NCI-H446 (cell line): ENCODE measurements at regions not wholly inside any gene's neighbourhood (a gene's known extent, or its start where the extent isn't known, plus 50 kb on each side); places are given as distances from the start of the nearest gene placed in this dataset.

Experiments
- DNase-seq, 2 experiments: peaks; one replicate each; lab custom pipeline; 2025; lab: John Stamatoyannopoulos, UW

- DNase-seq, result no peak
These were observed 51.8 kb upstream of the B3GALNT1 start for GRCh38 chr3:161156936-161157335.

- no peak for DNase-seq
These were observed 56.5 kb upstream of the B3GALNT1 start for GRCh38 chr3:161161603-161162002.

GRCh38 chr3:161163297-161163696 lies 57.8 kb upstream of the NMD3 start:
- DNase-seq, result no peak

GRCh38 chr3:161166051-161166450 lies 55.1 kb upstream of the NMD3 start:
- no peak for DNase-seq

GRCh38 chr3:161171113-161171512 lies 50.0 kb upstream of the NMD3 start:
- DNase-seq, result peak in 1 of 2 experiments; percentile 15
